Naive thymus-derived CD8-positive, alpha-beta T cell (primary cell): ENCODE measurements at regions not wholly inside any gene's neighbourhood (a gene's known extent, or its start where the extent isn't known, plus 50 kb on each side); places are given as distances from the start of the nearest gene placed in this dataset.

Source experiments
- ATAC-seq, 2 donors: fragments of 150-1000 bp; cut with Tn5 transposase in 1 of 2; sonication (Bioruptor Pico), chemical (Tn5 transposase) in 1 of 2; 1 replicate in 1 of 2; 2 replicates in 1 of 2; pipeline ENCODE4 v1.10.0; 2021; ENCODE audit warnings: mild to moderate bottlenecking in 2 of 2, moderate library complexity in 2 of 2
- POLR2A ChIA-PET: fragments of 350-600 bp; sonication (Branson Sonifier 250); formaldehyde crosslinking; loops from one replicate; lab custom pipeline; 2021; ENCODE audit warnings: antibody characterized with exemption; lab: Charles Lee
- DNase-seq, 10 donors: peaks; one replicate each; pipeline versions ENCODE4 v3.0.0 to v3.0.0-alpha.2; 2020 to 2022
- H3K27ac Mint-ChIP-seq, 10 donors: one replicate each; pipeline ENCODE4 v1.8.0; 2020 to 2022; ENCODE audit warnings: mild to moderate bottlenecking in 10 of 10, mixed read lengths in 10 of 10, moderate library complexity in 4 of 10, inconsistent platforms in 1 of 10
- H3K27me3 Mint-ChIP-seq, 5 donors: one replicate each; pipeline ENCODE4 v1.8.0; 2021 to 2022; ENCODE audit warnings: mixed read lengths in 5 of 5
- H3K36me3 Mint-ChIP-seq, 3 donors: one replicate each; pipeline ENCODE4 v1.8.0; 2020 to 2022; ENCODE audit warnings: mixed read lengths in 3 of 3, mild to moderate bottlenecking in 2 of 3, inconsistent platforms in 1 of 3
- H3K4me1 Mint-ChIP-seq, 4 donors: one replicate each; pipeline ENCODE4 v1.8.0; 2021 to 2022; ENCODE audit warnings: mixed read lengths in 4 of 4
- H3K4me3 Mint-ChIP-seq, 10 donors: one replicate each; pipeline ENCODE4 v1.8.0; 2020 to 2022; ENCODE audit warnings: mild to moderate bottlenecking in 10 of 10, mixed read lengths in 10 of 10, moderate library complexity in 6 of 10, inconsistent platforms in 1 of 10
- H3K9me3 Mint-ChIP-seq, 9 donors: one replicate each; pipeline ENCODE4 v1.8.0; 2020 to 2022; ENCODE audit warnings: mixed read lengths in 9 of 9, mild to moderate bottlenecking in 3 of 9, inconsistent platforms in 1 of 9, moderate library complexity in 1 of 9

DNA sequence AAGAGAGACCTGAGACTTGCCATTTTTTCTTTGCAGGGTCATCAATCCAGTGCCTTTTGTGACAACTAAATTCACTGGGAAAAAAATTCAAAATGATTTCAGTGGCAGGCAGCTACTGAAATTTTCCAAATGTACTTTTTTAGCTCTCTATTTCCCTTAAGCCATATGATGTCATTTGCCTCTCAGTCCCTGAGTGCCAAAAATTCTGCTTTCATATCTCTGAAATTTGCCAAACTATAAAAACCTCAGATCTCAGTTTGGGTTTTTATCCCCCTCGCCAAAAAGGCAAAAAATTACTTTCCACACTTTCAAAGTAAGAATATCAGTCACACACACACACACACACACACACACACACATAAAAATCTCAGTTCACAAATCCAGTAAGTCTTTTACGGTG, 651.3 kb upstream of the ARID1B start:
- no peaks in the 10 kb centered on the region for H3K36me3 Mint-ChIP-seq

DNA sequence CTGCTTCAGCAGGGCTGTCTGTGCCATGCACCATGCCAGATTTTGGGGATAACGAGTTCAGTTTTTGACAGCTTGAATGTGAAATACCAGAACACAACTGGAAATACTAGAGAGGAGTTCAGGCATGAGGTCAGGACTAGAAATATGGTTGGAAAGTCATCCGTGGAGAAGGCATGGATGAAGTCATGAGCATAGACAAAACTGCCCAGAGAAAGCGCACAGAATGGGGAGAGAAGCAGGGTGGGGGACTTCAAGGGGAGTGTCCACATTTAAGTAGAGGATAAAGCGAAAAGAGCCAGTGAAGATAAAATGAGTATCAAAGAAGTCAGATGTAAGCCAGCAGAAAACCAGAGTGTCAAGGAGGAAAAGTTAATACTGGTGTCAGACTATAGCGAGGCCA, 653.4 kb upstream of the ARID1B start:
- H3K27ac Mint-ChIP-seq: peak overlapping the region in 1 of 10 donors; percentile 1
- POLR2A ChIA-PET: no interaction called here
- H3K4me1 Mint-ChIP-seq: no peaks in the 10 kb centered on the region
- DNase-seq: no peak
- ATAC-seq: no peak
- no peak overlapping the region for H3K4me3 Mint-ChIP-seq
- H3K9me3 Mint-ChIP-seq: peaks cover 0 to 2% (median 0%) of the 10 kb centered on the region in 9 donors
- no peaks in the 10 kb centered on the region for H3K27me3 Mint-ChIP-seq
- H3K36me3 Mint-ChIP-seq: no peaks in the 10 kb centered on the region

More for the DNA sequence above, 651.3 kb upstream of the ARID1B start:
- H3K27ac Mint-ChIP-seq: no peak overlapping the region
- DNase-seq (no peak), ATAC-seq (no peak)
- H3K4me1 Mint-ChIP-seq: peaks cover 0 to under 1% (median 0%) of the 10 kb centered on the region in 4 donors
- H3K27me3 Mint-ChIP-seq: no peaks in the 10 kb centered on the region
- POLR2A ChIA-PET: no interaction called here
- peaks cover 0 to 2% (median 0%) of the 10 kb centered on the region in 9 donors for H3K9me3 Mint-ChIP-seq
- H3K4me3 Mint-ChIP-seq: no peak overlapping the region

DNA sequence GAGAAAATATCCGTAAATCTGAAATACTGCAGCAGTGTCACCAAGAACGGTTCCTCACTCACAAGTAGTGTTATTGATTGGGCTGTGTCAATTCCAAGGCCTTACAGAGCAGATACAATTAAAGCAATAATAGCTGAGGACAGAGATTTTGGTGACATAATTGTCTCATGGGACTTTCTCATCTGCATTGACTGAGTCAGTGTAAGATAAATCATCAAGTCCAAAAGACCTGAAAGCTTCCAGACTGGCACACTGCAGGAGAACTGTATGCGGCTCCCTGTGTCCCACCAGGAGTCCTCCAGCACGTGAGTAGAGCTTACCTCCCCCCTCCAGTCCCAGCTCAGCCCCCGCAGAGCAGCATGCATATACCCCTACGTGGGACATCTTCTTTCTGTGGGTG, 655.2 kb upstream of the ARID1B start:
- ATAC-seq (no peak), DNase-seq (no peak)
- H3K9me3 Mint-ChIP-seq: peaks cover 0 to 4% (median 0%) of the 10 kb centered on the region in 9 donors
- no peaks in the 10 kb centered on the region for H3K27me3 Mint-ChIP-seq
- no peaks in the 10 kb centered on the region for H3K4me1 Mint-ChIP-seq
- H3K27ac Mint-ChIP-seq: peak overlapping the region in 1 of 10 donors; percentile 22
- POLR2A ChIA-PET: no interaction called here
- no peaks in the 10 kb centered on the region for H3K36me3 Mint-ChIP-seq
- no peak overlapping the region for H3K4me3 Mint-ChIP-seq

DNA sequence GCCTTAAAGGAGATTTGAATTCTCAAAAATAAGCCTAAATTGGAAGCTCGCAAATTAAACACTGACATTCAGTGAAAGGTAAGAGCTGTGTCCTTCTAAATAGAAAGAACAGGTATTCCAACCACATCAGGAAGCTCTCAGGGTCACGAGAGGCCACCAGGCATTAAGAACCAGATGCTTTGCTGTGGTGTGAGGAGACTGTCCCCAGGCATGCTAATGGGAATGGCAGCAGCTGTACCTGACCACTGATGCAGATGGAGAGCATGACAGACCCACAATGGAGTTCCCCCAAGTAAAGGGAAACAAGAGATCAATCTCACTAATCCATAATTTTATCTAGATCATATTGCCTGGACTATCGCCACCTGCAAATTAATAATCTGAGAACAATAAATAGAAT, 658.9 kb upstream of the NOX3 start:
- Mint-ChIP-seq H3K36me3 (no peaks in the 10 kb centered on the region), H3K27ac (no peak overlapping the region), H3K4me1 (no peaks in the 10 kb centered on the region), H3K27me3 (no peaks in the 10 kb centered on the region), H3K9me3 (peaks cover 0 to 4% (median 0%) of the 10 kb centered on the region in 9 donors), H3K4me3 (no peak overlapping the region)
- ATAC-seq (no peak), DNase-seq (no peak)
- POLR2A ChIA-PET: no interaction called here

DNA sequence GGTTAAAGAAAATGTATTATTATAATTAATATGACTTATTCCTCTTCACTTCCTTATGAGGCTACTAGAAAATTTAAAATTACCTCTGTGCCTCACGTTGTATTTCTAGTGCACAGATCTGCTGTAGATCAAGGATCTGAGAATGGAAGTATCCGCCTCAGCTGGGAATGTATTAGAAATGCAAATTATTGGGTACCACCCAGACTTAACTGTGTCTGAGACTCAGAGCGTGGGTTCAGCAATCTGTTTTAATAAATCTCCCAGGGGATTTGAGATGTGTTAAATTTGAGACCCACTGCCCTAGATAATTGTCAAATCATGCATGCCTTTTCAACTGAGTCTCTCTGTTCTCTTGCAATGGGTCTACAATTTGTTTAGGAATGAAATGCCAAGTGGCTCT, 658.0 kb upstream of the NOX3 start:
- H3K36me3 Mint-ChIP-seq: no peaks in the 10 kb centered on the region
- H3K4me3 Mint-ChIP-seq: no peak overlapping the region
- no peak for ATAC-seq
- no peaks in the 10 kb centered on the region for H3K4me1 Mint-ChIP-seq
- no peak overlapping the region for H3K27ac Mint-ChIP-seq
- no peak for DNase-seq
- POLR2A ChIA-PET: no interaction called here
- no peaks in the 10 kb centered on the region for H3K27me3 Mint-ChIP-seq
- peaks cover 0 to 2% (median 0%) of the 10 kb centered on the region in 9 donors for H3K9me3 Mint-ChIP-seq

DNA sequence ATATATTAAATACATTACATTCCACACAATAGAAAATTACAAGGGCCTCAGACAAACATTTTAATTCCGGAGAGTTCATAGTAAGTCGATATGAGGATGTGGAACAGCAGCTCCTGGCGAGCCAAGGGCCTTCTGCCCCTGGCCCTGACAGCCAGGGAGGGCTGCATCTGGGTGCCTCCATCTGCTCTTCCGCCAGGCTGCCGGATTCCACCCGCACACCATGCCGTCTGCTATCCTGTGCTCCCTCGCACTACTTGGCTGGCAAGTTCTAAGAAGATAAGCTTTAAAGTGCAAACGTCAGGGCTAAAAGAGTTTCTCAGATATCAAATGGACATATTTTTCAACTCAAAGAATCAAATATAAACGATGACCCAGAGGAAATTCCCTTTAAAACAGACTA, 656.3 kb upstream of the NOX3 start:
- POLR2A ChIA-PET: no interaction called here
- Mint-ChIP-seq H3K4me3 (no peak overlapping the region), H3K36me3 (peaks cover 0 to 4% (median 0%) of the 10 kb centered on the region in 3 donors), H3K4me1 (no peaks in the 10 kb centered on the region), H3K9me3 (peaks cover 0 to 2% (median 0%) of the 10 kb centered on the region in 9 donors), H3K27ac (no peak overlapping the region), H3K27me3 (no peaks in the 10 kb centered on the region)
- ATAC-seq (no peak), DNase-seq (no peak)

DNA sequence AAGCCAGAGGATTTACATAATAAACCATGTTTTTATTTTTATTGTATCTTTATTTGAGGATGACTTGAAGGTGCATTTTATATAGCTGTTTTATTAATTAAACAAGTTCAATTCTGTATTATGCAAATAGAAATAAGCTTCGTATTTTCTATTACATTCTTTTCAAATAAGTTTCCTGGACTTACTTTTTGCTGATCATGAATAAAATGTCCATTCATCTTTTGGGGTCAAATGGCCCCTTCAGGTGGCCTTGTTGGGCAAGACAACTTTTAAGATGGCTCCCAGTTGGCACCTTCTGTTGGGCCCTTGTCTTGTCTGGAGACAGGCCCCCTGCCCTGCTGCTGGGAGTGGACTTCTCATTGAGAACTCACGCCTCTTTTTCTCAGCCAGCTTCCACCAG, 654.6 kb upstream of the NOX3 start:
- Mint-ChIP-seq H3K4me1 (no peaks in the 10 kb centered on the region), H3K9me3 (peaks cover 0 to 2% (median 0%) of the 10 kb centered on the region in 9 donors), H3K4me3 (no peak overlapping the region), H3K27ac (no peak overlapping the region), H3K36me3 (peaks cover 0 to 6% (median 0%) of the 10 kb centered on the region in 3 donors), H3K27me3 (no peaks in the 10 kb centered on the region)
- DNase-seq: no peak
- POLR2A ChIA-PET: no interaction called here
- ATAC-seq: no peak

DNA sequence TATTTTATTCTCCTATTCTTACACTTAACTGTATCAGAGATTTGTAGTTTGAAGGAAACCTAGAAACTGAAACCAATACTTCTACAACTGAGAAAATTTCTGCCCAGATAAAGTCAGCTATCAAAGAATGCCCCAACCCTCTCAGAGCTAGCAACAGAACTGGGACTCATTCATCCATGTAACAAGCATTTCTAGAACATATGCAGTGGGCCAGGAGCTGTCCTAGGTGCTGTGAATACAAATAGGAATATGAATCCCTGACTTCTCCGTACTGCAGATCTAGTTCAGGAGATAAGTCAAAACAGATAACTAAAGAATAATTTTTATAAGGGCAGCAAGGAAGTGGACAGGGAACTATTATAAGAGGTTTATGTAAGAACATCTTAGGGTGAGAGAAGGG, 654.1 kb upstream of the NOX3 start:
- no peak overlapping the region for H3K4me3 Mint-ChIP-seq
- ATAC-seq: no peak
- no peak overlapping the region for H3K27ac Mint-ChIP-seq

DNA sequence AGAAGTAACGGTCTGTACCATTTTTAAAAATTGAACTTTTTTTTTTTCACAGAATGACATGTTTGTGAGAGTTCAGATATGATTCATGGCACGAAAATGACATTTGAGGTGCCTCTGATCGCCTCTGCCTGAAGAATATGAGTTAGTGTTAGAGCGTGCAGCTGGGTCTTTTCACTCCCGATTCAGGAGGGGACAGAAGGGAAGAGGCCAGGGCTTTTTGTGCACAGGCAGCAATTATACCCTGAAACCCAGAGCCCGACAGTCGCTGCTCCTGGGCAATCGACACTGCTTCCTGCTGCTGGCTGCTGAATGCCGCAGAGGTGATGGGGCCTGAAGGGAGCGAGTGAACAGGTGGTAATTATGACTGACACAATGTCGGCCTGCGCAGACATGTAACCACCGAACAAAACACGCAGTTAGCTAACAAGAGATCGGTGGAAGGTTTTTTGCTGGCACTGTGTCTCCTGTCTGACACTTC, 652.0 kb upstream of the NOX3 start:
- Mint-ChIP-seq H3K27me3 (no peaks in the 10 kb centered on the region), H3K4me1 (no peaks in the 10 kb centered on the region), H3K9me3 (peaks cover 0 to 4% (median 0%) of the 10 kb centered on the region in 9 donors), H3K36me3 (peaks cover 0 to 6% (median 0%) of the 10 kb centered on the region in 3 donors), H3K27ac (no peak overlapping the region), H3K4me3 (no peak overlapping the region)
- ATAC-seq (no peak), DNase-seq (no peak)
- POLR2A ChIA-PET: no interaction called here

More for the DNA sequence above, 654.1 kb upstream of the NOX3 start:
- no peak for DNase-seq
- POLR2A ChIA-PET: no interaction called here
- peaks cover 0 to 2% (median 0%) of the 10 kb centered on the region in 9 donors for H3K9me3 Mint-ChIP-seq
- no peaks in the 10 kb centered on the region for H3K27me3 Mint-ChIP-seq
- H3K36me3 Mint-ChIP-seq: peaks cover 0 to 6% (median 0%) of the 10 kb centered on the region in 3 donors
- H3K4me1 Mint-ChIP-seq: no peaks in the 10 kb centered on the region

DNA sequence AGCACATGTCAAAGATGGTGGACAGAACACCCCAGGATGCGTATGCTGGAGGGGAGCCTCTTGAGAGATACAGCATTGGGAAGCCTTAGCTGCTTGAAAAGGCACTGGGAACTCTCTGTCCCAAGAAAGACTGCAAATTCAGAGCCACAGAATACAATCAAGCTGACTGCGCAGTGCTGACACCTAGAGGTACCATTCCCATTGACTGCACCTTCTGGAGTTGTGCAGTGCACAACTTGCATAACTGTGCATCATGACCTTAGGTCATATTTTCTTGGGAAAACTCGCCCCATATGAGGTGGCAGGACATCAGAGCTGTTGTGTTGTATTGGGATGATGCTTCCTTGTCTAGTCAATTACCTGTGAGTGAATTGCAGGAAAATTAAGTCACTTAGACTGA, 646.5 kb upstream of the NOX3 start:
- H3K27me3 Mint-ChIP-seq: no peaks in the 10 kb centered on the region
- no peak overlapping the region for H3K4me3 Mint-ChIP-seq

DNA sequence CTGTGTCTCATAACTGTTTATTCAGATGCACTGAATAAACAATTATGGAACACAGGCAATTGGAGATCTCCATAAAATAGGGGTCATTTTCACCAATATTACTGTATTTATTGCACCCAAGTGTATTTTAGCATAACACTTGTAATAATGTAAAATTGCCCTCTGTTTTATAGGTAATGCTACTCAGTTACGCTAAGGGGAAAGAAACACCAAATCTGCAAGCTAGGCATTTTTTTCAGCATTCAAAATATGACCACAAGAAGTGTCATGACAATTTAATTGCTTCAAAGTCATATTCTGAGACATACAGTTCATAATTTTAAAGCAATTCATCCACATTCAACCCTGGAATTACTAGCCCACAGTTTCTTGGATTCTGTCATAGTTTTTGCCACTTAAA, 643.2 kb upstream of the NOX3 start:
- Mint-ChIP-seq H3K9me3 (peaks cover 0 to 10% (median 3%) of the 10 kb centered on the region in 9 donors), H3K4me1 (no peaks in the 10 kb centered on the region), H3K27me3 (peaks cover 0 to 1% (median 0%) of the 10 kb centered on the region in 5 donors), H3K4me3 (no peak overlapping the region), H3K36me3 (no peaks in the 10 kb centered on the region), H3K27ac (no peak overlapping the region)
- no peak for ATAC-seq
- POLR2A ChIA-PET: no interaction called here
- no peak for DNase-seq

More for the DNA sequence above, 646.5 kb upstream of the NOX3 start:
- POLR2A ChIA-PET: no interaction called here
- DNase-seq (no peak), ATAC-seq (no peak)
- peaks cover 0 to 10% (median 3%) of the 10 kb centered on the region in 9 donors for H3K9me3 Mint-ChIP-seq
- H3K36me3 Mint-ChIP-seq: peaks cover 0 to 4% (median 0%) of the 10 kb centered on the region in 3 donors
- no peaks in the 10 kb centered on the region for H3K4me1 Mint-ChIP-seq
- peak overlapping the region in 1 of 10 donors; percentile 46 for H3K27ac Mint-ChIP-seq

DNA sequence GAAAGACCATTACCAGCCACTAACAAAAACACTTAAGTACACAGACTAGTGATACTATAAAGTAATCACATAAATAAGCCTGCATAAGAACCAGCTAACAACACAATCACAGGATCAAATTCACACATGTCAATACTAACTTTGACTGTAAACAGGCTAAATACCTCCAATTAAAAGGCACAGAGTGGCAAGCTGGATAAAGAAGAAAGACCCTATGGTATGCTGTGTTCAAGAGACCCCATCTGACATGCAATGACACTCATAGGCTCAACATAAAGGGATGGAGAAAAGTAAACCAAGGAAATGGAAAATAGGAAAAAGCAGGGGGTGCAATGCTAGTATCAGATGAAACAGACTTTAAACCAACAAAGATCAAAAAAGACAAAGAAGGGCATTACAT, 631.8 kb upstream of the NOX3 start:
- peaks cover 0 to 38% (median 13%) of the 10 kb centered on the region in 3 donors for H3K36me3 Mint-ChIP-seq
- POLR2A ChIA-PET: no interaction called here
- ATAC-seq: no peak

DNA sequence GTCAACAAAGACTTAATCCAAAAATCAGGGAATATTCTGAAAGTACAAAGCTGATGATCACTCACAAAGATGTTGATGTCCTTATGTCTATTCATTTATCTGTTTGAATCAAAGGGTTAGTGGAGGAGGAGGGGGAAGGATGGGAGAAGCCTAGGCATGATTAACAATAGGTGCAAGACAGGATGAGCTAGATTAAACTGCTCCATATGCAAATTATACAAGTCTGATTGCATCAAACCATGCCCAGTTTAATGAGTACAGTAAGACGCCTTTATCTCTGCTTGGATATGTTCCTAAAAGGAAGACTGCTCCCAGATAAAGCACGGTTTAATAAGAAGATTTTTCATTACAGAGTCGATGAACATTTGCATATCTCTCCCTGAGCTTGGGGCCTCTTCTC, 626.4 kb upstream of the NOX3 start:
- Mint-ChIP-seq H3K27ac (no peak overlapping the region), H3K36me3 (peaks cover 0 to 7% (median 5%) of the 10 kb centered on the region in 3 donors), H3K4me3 (no peak overlapping the region), H3K4me1 (no peaks in the 10 kb centered on the region), H3K27me3 (no peaks in the 10 kb centered on the region), H3K9me3 (peaks cover 2 to 14% (median 5%) of the 10 kb centered on the region in 9 donors)
- POLR2A ChIA-PET: no interaction called here
- DNase-seq (no peak), ATAC-seq (no peak)

More for the DNA sequence above, 631.8 kb upstream of the NOX3 start:
- no peaks in the 10 kb centered on the region for H3K4me1 Mint-ChIP-seq
- H3K9me3 Mint-ChIP-seq: peaks cover 25 to 59% (median 47%) of the 10 kb centered on the region in 9 donors
- H3K27ac Mint-ChIP-seq: no peak overlapping the region
- no peak for DNase-seq
- peaks cover 0 to 4% (median 0%) of the 10 kb centered on the region in 5 donors for H3K27me3 Mint-ChIP-seq
- H3K4me3 Mint-ChIP-seq: no peak overlapping the region

DNA sequence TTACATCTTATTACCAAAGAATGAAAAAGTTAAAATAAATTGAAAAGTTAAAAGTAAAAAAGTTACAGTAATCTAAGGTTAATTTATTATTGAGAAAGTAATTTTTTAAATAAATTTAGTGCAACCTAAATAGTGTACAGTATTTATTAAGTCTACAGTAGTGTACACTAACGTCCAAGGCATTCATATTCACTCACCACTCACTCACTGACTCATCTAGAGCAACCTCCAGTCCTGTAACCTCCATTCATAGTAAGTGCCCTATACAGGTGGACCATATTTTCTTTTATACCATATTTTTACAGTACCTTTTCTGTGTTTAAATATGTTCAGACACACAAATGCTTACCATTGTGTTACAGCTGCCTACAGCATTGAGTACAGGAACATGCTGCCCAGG, 624.7 kb upstream of the NOX3 start:
- H3K9me3 Mint-ChIP-seq: peaks cover 0 to 5% (median 0%) of the 10 kb centered on the region in 9 donors
- no peaks in the 10 kb centered on the region for H3K27me3 Mint-ChIP-seq
- H3K4me1 Mint-ChIP-seq: no peaks in the 10 kb centered on the region
- H3K27ac Mint-ChIP-seq: no peak overlapping the region
- ATAC-seq (no peak), DNase-seq (no peak)
- POLR2A ChIA-PET: no interaction called here
- H3K36me3 Mint-ChIP-seq: no peaks in the 10 kb centered on the region
- no peak overlapping the region for H3K4me3 Mint-ChIP-seq
